SK-N-SH treated with all-trans-retinoic acid at 6 μM for 48 hours (cell line): ENCODE measurements at regions not wholly inside any gene's neighbourhood (a gene's known extent, or its start where the extent isn't known, plus 50 kb on each side); places are given as distances from the start of the nearest gene placed in this dataset.

Experiments
- ARNTL ChIP-seq: fragments of 450-650 bp; formaldehyde crosslinking; IDR thresholded peaks from 2 replicates; pipeline ENCODE4 v1.5.0; 2020; ENCODE audit warnings: low read depth, mild to moderate bottlenecking, moderate library complexity, borderline replicate concordance
- BACH2 ChIP-seq: fragments of 250-450 bp; sonication (Bioruptor Pico); IDR thresholded peaks from 2 replicates; pipeline ENCODE4 v1.9.0; 2021; ENCODE audit warnings: mild to moderate bottlenecking, borderline replicate concordance
- CSDC2 ChIP-seq: fragments of 250-450 bp; sonication (Bioruptor Pico); IDR thresholded peaks from 2 replicates; pipeline ENCODE4 v1.5.0; 2020; ENCODE audit warnings: mild to moderate bottlenecking, moderate library complexity
- CSRNP3 ChIP-seq: fragments of 250-450 bp; sonication (Bioruptor Pico); IDR thresholded peaks from 2 replicates; pipeline ENCODE4 v1.5.1; 2021; ENCODE audit warnings: mild to moderate bottlenecking, moderate library complexity
- ESRRG ChIP-seq: fragments of 250-450 bp; sonication (Bioruptor Pico); IDR thresholded peaks from 2 replicates; pipeline ENCODE4 v1.6.1; 2021; ENCODE audit warnings: mild to moderate bottlenecking
- ISL1 ChIP-seq: fragments of 250-450 bp; sonication (Bioruptor Pico); IDR thresholded peaks from 2 replicates; pipeline ENCODE4 v2.1.2; 2022; ENCODE audit warnings: mild to moderate bottlenecking, moderate library complexity
- PATZ1 ChIP-seq: fragments of 250-450 bp; sonication (Bioruptor Pico); IDR thresholded peaks from 2 replicates; pipeline ENCODE4 v1.8.0; 2020; ENCODE audit warnings: mild to moderate bottlenecking, moderate library complexity, borderline replicate concordance
- RARB ChIP-seq: fragments of 250-450 bp; sonication (Bioruptor Pico); IDR thresholded peaks from 2 replicates; pipeline ENCODE4 v1.8.0; 2021; ENCODE audit warnings: mild to moderate bottlenecking, moderate library complexity
- ZC3H10 ChIP-seq: fragments of 250-450 bp; sonication (Bioruptor Pico); IDR thresholded peaks from 2 replicates; pipeline ENCODE4 v1.5.1; 2021; ENCODE audit warnings: mild to moderate bottlenecking, moderate library complexity
- TF ChIP-seq, protein P1 (sequence below): fragments of 250-450 bp; sonication (Bioruptor Pico); IDR thresholded peaks from 2 replicates; pipeline ENCODE4 v1.5.0; 2020; ENCODE audit warnings: mild to moderate bottlenecking, moderate library complexity

GRCh38 chr1:229941831-229942230 is 125.2 kb upstream of the GALNT2 start:
- no peak for TF ChIP-seq ISL1 (CRISPR knock-in tag)
- TF ChIP-seq BACH2 (CRISPR knock-in tag), result no peak
- no peak for TF ChIP-seq ZC3H10 (CRISPR knock-in tag)
- no peak for TF ChIP-seq CSDC2 (CRISPR knock-in tag)
- TF ChIP-seq, protein P1, sequence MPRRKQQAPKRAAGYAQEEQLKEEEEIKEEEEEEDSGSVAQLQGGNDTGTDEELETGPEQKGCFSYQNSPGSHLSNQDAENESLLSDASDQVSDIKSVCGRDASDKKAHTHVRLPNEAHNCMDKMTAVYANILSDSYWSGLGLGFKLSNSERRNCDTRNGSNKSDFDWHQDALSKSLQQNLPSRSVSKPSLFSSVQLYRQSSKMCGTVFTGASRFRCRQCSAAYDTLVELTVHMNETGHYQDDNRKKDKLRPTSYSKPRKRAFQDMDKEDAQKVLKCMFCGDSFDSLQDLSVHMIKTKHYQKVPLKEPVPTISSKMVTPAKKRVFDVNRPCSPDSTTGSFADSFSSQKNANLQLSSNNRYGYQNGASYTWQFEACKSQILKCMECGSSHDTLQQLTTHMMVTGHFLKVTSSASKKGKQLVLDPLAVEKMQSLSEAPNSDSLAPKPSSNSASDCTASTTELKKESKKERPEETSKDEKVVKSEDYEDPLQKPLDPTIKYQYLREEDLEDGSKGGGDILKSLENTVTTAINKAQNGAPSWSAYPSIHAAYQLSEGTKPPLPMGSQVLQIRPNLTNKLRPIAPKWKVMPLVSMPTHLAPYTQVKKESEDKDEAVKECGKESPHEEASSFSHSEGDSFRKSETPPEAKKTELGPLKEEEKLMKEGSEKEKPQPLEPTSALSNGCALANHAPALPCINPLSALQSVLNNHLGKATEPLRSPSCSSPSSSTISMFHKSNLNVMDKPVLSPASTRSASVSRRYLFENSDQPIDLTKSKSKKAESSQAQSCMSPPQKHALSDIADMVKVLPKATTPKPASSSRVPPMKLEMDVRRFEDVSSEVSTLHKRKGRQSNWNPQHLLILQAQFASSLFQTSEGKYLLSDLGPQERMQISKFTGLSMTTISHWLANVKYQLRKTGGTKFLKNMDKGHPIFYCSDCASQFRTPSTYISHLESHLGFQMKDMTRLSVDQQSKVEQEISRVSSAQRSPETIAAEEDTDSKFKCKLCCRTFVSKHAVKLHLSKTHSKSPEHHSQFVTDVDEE, result no peak
- no peak for TF ChIP-seq PATZ1 (CRISPR knock-in tag)
- TF ChIP-seq ARNTL (CRISPR knock-in tag), result no peak
- TF ChIP-seq RARB (CRISPR knock-in tag), result no peak
- no peak for TF ChIP-seq CSRNP3 (CRISPR knock-in tag)
- no peak for TF ChIP-seq ESRRG
